HG03175 (cell line): ENCODE measurements at regions not wholly inside any gene's neighbourhood (a gene's known extent, or its start where the extent isn't known, plus 50 kb on each side); places are given as distances from the start of the nearest gene placed in this dataset.
"Not testable (repeated sequence)": the region's sequence is repeated elsewhere in the genome, so short reads cannot be mapped to it uniquely, and the experiment has no call there.

ENCODE experiments used
- ATAC-seq: cut with Tn5 transposase; IDR thresholded peaks from one replicate; pipeline ENCODE4 v1.9.1; 2021; ENCODE audit warnings: mild to moderate bottlenecking, moderate library complexity; ENCODE audit not compliant: unreplicated experiment

GRCh38 chr1:73859227-73859626 is 338.7 kb downstream of the LRRIQ3 start:
- no peak for ATAC-seq

- no peak for ATAC-seq
Observed at GRCh38 chr1:73854527-73854926, 343.4 kb downstream of the LRRIQ3 start.

- ATAC-seq = no peak
Observed at GRCh38 chr1:73842436-73842835, 355.5 kb downstream of the LRRIQ3 start.

- no peak for ATAC-seq
Observed at GRCh38 chr1:73839922-73840321, 358.1 kb downstream of the LRRIQ3 start.

- no peak for ATAC-seq
Observed at GRCh38 chr1:73832276-73833181, 365.4 kb downstream of the LRRIQ3 start.

GRCh38 chr1:73827283-73827682 is 370.7 kb downstream of the LRRIQ3 start:
- not testable (repeated sequence) for ATAC-seq

GRCh38 chr1:73824065-73824464 is 373.9 kb downstream of the LRRIQ3 start:
- ATAC-seq = no peak

GRCh38 chr1:73821520-73821919 is 376.5 kb downstream of the LRRIQ3 start:
- ATAC-seq = peak; percentile 75

- peak; percentile 50 for ATAC-seq
Observed at GRCh38 chr1:73820843-73821242, 377.1 kb downstream of the LRRIQ3 start.

GRCh38 chr1:73813716-73814115 is 384.3 kb downstream of the LRRIQ3 start:
- no peak for ATAC-seq

- ATAC-seq = no peak
Observed at GRCh38 chr1:73813236-73813635, 384.7 kb downstream of the LRRIQ3 start.

GRCh38 chr1:73811798-73812197 is 386.2 kb downstream of the LRRIQ3 start:
- no peak for ATAC-seq

- no peak for ATAC-seq
Observed at GRCh38 chr1:73804935-73805334, 393.0 kb downstream of the LRRIQ3 start.

GRCh38 chr1:73803380-73803779 is 394.6 kb downstream of the LRRIQ3 start:
- no peak for ATAC-seq

GRCh38 chr1:73801912-73802429 is 396.0 kb downstream of the LRRIQ3 start:
- no peak for ATAC-seq

- no peak for ATAC-seq
Observed at GRCh38 chr1:73800376-73800775, 397.6 kb downstream of the LRRIQ3 start.

- ATAC-seq = no peak
Observed at GRCh38 chr1:73789965-73790364, 408.0 kb downstream of the LRRIQ3 start.

GRCh38 chr1:73784026-73784425 is 413.9 kb downstream of the LRRIQ3 start:
- no peak for ATAC-seq

GRCh38 chr1:73783352-73783751 is 414.6 kb downstream of the LRRIQ3 start:
- ATAC-seq = no peak

GRCh38 chr1:73782901-73783300 is 415.1 kb downstream of the LRRIQ3 start:
- ATAC-seq = no peak

- no peak for ATAC-seq
Observed at GRCh38 chr1:73781251-73781650, 416.7 kb downstream of the LRRIQ3 start.

GRCh38 chr1:73778471-73778870 is 419.5 kb downstream of the LRRIQ3 start:
- no peak for ATAC-seq
